Mammary epithelial cell (primary cell): ENCODE measurements at regions not wholly inside any gene's neighbourhood (a gene's known extent, or its start where the extent isn't known, plus 50 kb on each side); places are given as distances from the start of the nearest gene placed in this dataset.

Experiments
- CTCF ChIP-seq, 2 donors: IDR thresholded peaks in 1 of 2; conservative IDR thresholded peaks in 1 of 2; 2 replicates each; pipeline ENCODE4 v1.5.1; 2011 to 2012; ENCODE audit warnings: inconsistent platforms in 2 of 2, low read length in 2 of 2, mild to moderate bottlenecking in 2 of 2, control low read depth in 1 of 2, low read depth in 1 of 2; ENCODE audit not compliant: insufficient read depth in 1 of 2; ENCODE audit errors: extremely low read depth in 1 of 2
- EZH2 ChIP-seq: IDR thresholded peaks from 2 replicates; pipeline ENCODE4 v1.6.1; 2012; ENCODE audit warnings: low read length, inconsistent platforms, borderline replicate concordance

- TF ChIP-seq CTCF (conservative IDR thresholded peaks at IDR 0.05 in 1 of 2, IDR thresholded peaks at IDR 0.05 in 1 of 2; ENCODE audit: extremely low read depth in 1 of 2, insufficient read depth in 1 of 2, low read depth in 1 of 2, low read length in 2 of 2) (no peak), EZH2 (no peak)
Measured at GRCh38 chr15:31433091-31433490, 106.5 kb downstream of the KLF13 start.
